ENCODE measurements at regions not wholly inside any gene's neighbourhood (a gene's known extent, or its start where the extent isn't known, plus 50 kb on each side); places are given as distances from the start of the nearest gene placed in this dataset.

- TF ChIP-seq EP300 (conservative IDR thresholded peaks at IDR 0.05; ENCODE audit: poor library complexity, severe bottlenecking) (no peak), RAD21 (conservative IDR thresholded peaks at IDR 0.05) (no peak), EZH2 (IDR thresholded peaks at IDR 0.05; ENCODE audit: borderline replicate concordance, insufficient read depth, low read length, poor library complexity, severe bottlenecking) (no peak), REST (IDR thresholded peaks at IDR 0.05; ENCODE audit: borderline replicate concordance) (no peak), TAF1 (IDR thresholded peaks at IDR 0.05; ENCODE audit: low read depth) (no peak), POLR2AphosphoS5 (IDR thresholded peaks at IDR 0.05) (no peak), SMC3 (conservative IDR thresholded peaks at IDR 0.05; ENCODE audit: poor library complexity) (no peak), MXI1 (conservative IDR thresholded peaks at IDR 0.05; ENCODE audit: poor library complexity, severe bottlenecking) (no peak)
- TF ChIP-seq, protein P1, sequence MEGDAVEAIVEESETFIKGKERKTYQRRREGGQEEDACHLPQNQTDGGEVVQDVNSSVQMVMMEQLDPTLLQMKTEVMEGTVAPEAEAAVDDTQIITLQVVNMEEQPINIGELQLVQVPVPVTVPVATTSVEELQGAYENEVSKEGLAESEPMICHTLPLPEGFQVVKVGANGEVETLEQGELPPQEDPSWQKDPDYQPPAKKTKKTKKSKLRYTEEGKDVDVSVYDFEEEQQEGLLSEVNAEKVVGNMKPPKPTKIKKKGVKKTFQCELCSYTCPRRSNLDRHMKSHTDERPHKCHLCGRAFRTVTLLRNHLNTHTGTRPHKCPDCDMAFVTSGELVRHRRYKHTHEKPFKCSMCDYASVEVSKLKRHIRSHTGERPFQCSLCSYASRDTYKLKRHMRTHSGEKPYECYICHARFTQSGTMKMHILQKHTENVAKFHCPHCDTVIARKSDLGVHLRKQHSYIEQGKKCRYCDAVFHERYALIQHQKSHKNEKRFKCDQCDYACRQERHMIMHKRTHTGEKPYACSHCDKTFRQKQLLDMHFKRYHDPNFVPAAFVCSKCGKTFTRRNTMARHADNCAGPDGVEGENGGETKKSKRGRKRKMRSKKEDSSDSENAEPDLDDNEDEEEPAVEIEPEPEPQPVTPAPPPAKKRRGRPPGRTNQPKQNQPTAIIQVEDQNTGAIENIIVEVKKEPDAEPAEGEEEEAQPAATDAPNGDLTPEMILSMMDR (IDR thresholded peaks at IDR 0.05; ENCODE audit: poor library complexity, severe bottlenecking) = no peak
Measured at GRCh38 chr4:11774346-11774745, 345.7 kb upstream of the HS3ST1 start.
